Upper lobe of right lung (tissue), 1 donor: ENCODE measurements at regions not wholly inside any gene's neighbourhood (a gene's known extent, or its start where the extent isn't known, plus 50 kb on each side); places are given as distances from the start of the nearest gene placed in this dataset.

Experiments used
- ATAC-seq: fragments of 200-7000 bp; cut with Tn5 transposase; one replicate; pipeline ENCODE4 v1.9.1; 2020; ENCODE audit warnings: mild to moderate bottlenecking, moderate library complexity
- DNase-seq: peaks from one replicate; pipeline ENCODE4 v3.0.0-alpha.2; 2020
- H3K27ac ChIP-seq: fragments of 200-600 bp; one replicate; pipeline ENCODE4 v1.8.0; 2022
- H3K27me3 ChIP-seq: fragments of 200-600 bp; one replicate; pipeline ENCODE4 v1.8.0; 2022; ENCODE audit warnings: mild to moderate bottlenecking
- H3K36me3 ChIP-seq: fragments of 200-600 bp; one replicate; pipeline ENCODE4 v1.8.0; 2022
- H3K4me1 ChIP-seq: fragments of 200-600 bp; one replicate; pipeline ENCODE4 v1.8.0; 2022
- H3K4me3 ChIP-seq: fragments of 200-600 bp; one replicate; pipeline ENCODE4 v1.8.0; 2022; ENCODE audit warnings: mild to moderate bottlenecking
- H3K9me3 ChIP-seq: fragments of 200-600 bp; one replicate; pipeline ENCODE4 v1.8.0; 2022
- CTCF ChIP-seq: fragments of 200-600 bp; IDR thresholded peaks from one replicate; pipeline ENCODE4 v1.8.0; 2022; ENCODE audit warnings: antibody characterized with exemption
- intact Hi-C: fragments of 100-400 bp; cut with DNase I; formaldehyde crosslinking; loops from one replicate; pipeline ENCODE4 v1.11.0; 2022
- donor health status: DM: no; HTN: yes; CAD: no; lungs with severe emphysema.

- Histone ChIP-seq H3K4me1 (no peaks in the 10 kb centered on the region), H3K9me3 (no peaks in the 10 kb centered on the region), H3K27ac (no peak overlapping the region), H3K36me3 (no peaks in the 10 kb centered on the region), H3K4me3 (no peak overlapping the region), H3K27me3 (no peaks in the 10 kb centered on the region)
- DNase-seq (no peak), ATAC-seq (no peak)
- TF ChIP-seq CTCF, result no peak
- intact Hi-C loops, result no loop called here
Measured at GRCh38 chr6:148140772-148141557, 201.7 kb upstream of the SASH1 start.

GRCh38 chr6:148142821-148143220 lies 199.8 kb upstream of the SASH1 start:
- ATAC-seq (no peak), DNase-seq (no peak)
- Histone ChIP-seq H3K9me3 (no peaks in the 10 kb centered on the region), H3K4me1 (no peaks in the 10 kb centered on the region), H3K36me3 (no peaks in the 10 kb centered on the region), H3K27ac (no peak overlapping the region), H3K27me3 (no peaks in the 10 kb centered on the region), H3K4me3 (no peak overlapping the region)
- TF ChIP-seq CTCF, result no peak
- intact Hi-C loops, result no loop called here

- TF ChIP-seq CTCF, result no peak
- DNase-seq, result no peak
- Histone ChIP-seq H3K4me1 (no peaks in the 10 kb centered on the region), H3K27ac (no peak overlapping the region), H3K4me3 (no peak overlapping the region), H3K36me3 (no peaks in the 10 kb centered on the region), H3K27me3 (no peaks in the 10 kb centered on the region), H3K9me3 (no peaks in the 10 kb centered on the region)
- intact Hi-C loops, result no loop called here
- no peak for ATAC-seq
Measured at GRCh38 chr6:148143771-148144170, 198.9 kb upstream of the SASH1 start.

- Histone ChIP-seq H3K4me1 (no peaks in the 10 kb centered on the region), H3K36me3 (no peaks in the 10 kb centered on the region), H3K27me3 (no peaks in the 10 kb centered on the region), H3K4me3 (no peak overlapping the region), H3K27ac (no peak overlapping the region), H3K9me3 (no peaks in the 10 kb centered on the region)
- peak; percentile 79 for TF ChIP-seq CTCF
- DNase-seq (peak; percentile 79), ATAC-seq (peak; percentile 83)
- intact Hi-C loops, result no loop called here
Measured at GRCh38 chr6:148144917-148145521, 197.6 kb upstream of the SASH1 start.

GRCh38 chr6:148146717-148147462 lies 195.7 kb upstream of the SASH1 start:
- no peaks in the 10 kb centered on the region for H3K4me1 ChIP-seq
- intact Hi-C loops, result no loop called here

More at GRCh38 chr6:148146717-148147462, 195.7 kb upstream of the SASH1 start:
- H3K27ac ChIP-seq, result no peak overlapping the region
- no peak for DNase-seq
- H3K36me3 ChIP-seq, result no peaks in the 10 kb centered on the region
- no peak for ATAC-seq
- no peaks in the 10 kb centered on the region for H3K9me3 ChIP-seq
- H3K27me3 ChIP-seq, result no peaks in the 10 kb centered on the region
- H3K4me3 ChIP-seq, result no peak overlapping the region
- no peak for TF ChIP-seq CTCF
